Liver (tissue), 3 donors: ENCODE measurements at regions not wholly inside any gene's neighbourhood (a gene's known extent, or its start where the extent isn't known, plus 50 kb on each side); places are given as distances from the start of the nearest gene placed in this dataset.

Experiments used
- JUND ChIP-seq, 2 donors: IDR thresholded peaks; 2 replicates each; pipeline ENCODE4 v1.6.1; 2016; ENCODE audit warnings: antibody characterized with exemption in 2 of 2
- TAF1 ChIP-seq: conservative IDR thresholded peaks from 2 replicates; pipeline ENCODE4 v1.6.1; 2016; ENCODE audit warnings: antibody characterized with exemption, mild to moderate bottlenecking
- TF ChIP-seq, protein P1 (sequence below): fragments of 150-350 bp; IDR thresholded peaks from 2 replicates; pipeline ENCODE4 v1.5.1; 2017; ENCODE audit warnings: improper control_type of control experiment, low read depth, low read length; ENCODE audit not compliant: missing input control
- TF ChIP-seq, protein P2 (sequence below): IDR thresholded peaks from 2 replicates; pipeline ENCODE4 v1.6.1; 2016; ENCODE audit warnings: antibody characterized with exemption, mild to moderate bottlenecking
- TF ChIP-seq, protein P3 (sequence below): IDR thresholded peaks from 2 replicates; pipeline ENCODE4 v1.6.1; 2016; ENCODE audit warnings: antibody characterized with exemption
- donor health status: healthy.
- donor health status: healthy.

DNA sequence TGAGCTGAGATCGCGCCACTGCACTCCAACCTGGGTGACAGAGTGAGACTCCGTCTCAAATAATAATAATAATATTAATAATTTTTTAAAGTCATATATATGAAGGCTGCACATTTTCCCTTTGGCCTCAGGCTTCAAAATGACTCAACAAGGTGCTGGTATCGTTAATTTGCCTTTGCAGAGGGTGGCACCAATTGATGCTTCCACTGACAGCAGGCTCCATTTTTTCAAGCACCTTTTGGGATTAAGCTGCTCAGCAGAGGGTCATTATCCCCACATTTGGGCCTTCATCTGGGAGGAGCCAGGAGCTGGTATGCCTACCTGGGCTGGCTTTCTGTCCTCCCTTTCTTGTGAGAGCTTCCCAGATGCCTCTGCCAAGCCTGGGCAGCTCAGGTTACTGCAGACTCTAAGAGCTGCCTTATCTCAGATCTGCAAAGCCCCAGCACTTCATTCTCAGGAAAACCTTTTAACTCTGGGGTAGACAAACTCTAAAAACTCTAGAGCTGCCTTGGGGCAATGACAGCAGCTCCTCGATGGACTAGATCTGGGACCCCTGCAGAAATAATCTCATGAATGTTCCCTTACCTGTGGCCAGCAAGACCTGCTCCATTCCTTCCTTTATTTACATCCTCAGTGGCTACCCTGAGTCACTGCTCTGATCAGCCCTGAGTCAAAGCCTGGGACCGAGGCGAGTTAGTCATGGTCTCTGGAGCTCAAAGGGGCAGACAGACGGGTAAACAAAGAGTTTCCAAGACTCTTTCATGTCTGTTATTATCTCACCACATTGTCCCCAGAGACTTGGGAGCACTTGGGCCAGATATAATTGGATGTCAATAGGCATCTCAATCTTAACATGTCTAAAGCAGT is 80.0 kb upstream of the EYA2 start:
- TF ChIP-seq, protein P1, sequence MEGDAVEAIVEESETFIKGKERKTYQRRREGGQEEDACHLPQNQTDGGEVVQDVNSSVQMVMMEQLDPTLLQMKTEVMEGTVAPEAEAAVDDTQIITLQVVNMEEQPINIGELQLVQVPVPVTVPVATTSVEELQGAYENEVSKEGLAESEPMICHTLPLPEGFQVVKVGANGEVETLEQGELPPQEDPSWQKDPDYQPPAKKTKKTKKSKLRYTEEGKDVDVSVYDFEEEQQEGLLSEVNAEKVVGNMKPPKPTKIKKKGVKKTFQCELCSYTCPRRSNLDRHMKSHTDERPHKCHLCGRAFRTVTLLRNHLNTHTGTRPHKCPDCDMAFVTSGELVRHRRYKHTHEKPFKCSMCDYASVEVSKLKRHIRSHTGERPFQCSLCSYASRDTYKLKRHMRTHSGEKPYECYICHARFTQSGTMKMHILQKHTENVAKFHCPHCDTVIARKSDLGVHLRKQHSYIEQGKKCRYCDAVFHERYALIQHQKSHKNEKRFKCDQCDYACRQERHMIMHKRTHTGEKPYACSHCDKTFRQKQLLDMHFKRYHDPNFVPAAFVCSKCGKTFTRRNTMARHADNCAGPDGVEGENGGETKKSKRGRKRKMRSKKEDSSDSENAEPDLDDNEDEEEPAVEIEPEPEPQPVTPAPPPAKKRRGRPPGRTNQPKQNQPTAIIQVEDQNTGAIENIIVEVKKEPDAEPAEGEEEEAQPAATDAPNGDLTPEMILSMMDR = no peak
- TF ChIP-seq, protein P2, sequence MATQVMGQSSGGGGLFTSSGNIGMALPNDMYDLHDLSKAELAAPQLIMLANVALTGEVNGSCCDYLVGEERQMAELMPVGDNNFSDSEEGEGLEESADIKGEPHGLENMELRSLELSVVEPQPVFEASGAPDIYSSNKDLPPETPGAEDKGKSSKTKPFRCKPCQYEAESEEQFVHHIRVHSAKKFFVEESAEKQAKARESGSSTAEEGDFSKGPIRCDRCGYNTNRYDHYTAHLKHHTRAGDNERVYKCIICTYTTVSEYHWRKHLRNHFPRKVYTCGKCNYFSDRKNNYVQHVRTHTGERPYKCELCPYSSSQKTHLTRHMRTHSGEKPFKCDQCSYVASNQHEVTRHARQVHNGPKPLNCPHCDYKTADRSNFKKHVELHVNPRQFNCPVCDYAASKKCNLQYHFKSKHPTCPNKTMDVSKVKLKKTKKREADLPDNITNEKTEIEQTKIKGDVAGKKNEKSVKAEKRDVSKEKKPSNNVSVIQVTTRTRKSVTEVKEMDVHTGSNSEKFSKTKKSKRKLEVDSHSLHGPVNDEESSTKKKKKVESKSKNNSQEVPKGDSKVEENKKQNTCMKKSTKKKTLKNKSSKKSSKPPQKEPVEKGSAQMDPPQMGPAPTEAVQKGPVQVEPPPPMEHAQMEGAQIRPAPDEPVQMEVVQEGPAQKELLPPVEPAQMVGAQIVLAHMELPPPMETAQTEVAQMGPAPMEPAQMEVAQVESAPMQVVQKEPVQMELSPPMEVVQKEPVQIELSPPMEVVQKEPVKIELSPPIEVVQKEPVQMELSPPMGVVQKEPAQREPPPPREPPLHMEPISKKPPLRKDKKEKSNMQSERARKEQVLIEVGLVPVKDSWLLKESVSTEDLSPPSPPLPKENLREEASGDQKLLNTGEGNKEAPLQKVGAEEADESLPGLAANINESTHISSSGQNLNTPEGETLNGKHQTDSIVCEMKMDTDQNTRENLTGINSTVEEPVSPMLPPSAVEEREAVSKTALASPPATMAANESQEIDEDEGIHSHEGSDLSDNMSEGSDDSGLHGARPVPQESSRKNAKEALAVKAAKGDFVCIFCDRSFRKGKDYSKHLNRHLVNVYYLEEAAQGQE = no peak
- no peak for TF ChIP-seq JUND (IDR thresholded peaks at IDR 0.05)
- TF ChIP-seq, protein P3, sequence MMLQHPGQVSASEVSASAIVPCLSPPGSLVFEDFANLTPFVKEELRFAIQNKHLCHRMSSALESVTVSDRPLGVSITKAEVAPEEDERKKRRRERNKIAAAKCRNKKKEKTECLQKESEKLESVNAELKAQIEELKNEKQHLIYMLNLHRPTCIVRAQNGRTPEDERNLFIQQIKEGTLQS = no peak
- TF ChIP-seq TAF1 = no peak
